RWPE2 (cell line): ENCODE measurements at regions not wholly inside any gene's neighbourhood (a gene's known extent, or its start where the extent isn't known, plus 50 kb on each side); places are given as distances from the start of the nearest gene placed in this dataset.

Experiments used
- ATAC-seq: fragments of 200-7000 bp; cut with Tn5 transposase; 3 replicates; pipeline ENCODE4 v1.9.1; 2021; ENCODE audit warnings: low read depth
- DNase-seq: peaks from one replicate; pipeline ENCODE4 v3.0.0-alpha.2; 2020; ENCODE audit warnings: low spot score
- H3K27ac ChIP-seq: fragments of 450-650 bp; 2 replicates; pipeline ENCODE4 v1.5.1; 2017; ENCODE audit warnings: mild to moderate bottlenecking; ENCODE audit not compliant: poor library complexity, severe bottlenecking
- H3K27me3 ChIP-seq: fragments of 250-450 bp; sonication (Bioruptor Pico); 2 replicates; pipeline ENCODE4 v1.5.1; 2021; ENCODE audit warnings: mild to moderate bottlenecking, moderate library complexity; ENCODE audit not compliant: insufficient read depth, poor library complexity, severe bottlenecking
- H3K36me3 ChIP-seq: fragments of 250-450 bp; sonication (Bioruptor Pico); 2 replicates; pipeline ENCODE4 v1.5.1; 2020; ENCODE audit warnings: low read depth, mild to moderate bottlenecking, moderate library complexity
- H3K4me1 ChIP-seq: fragments of 250-450 bp; sonication (Bioruptor Pico); 2 replicates; pipeline ENCODE4 v1.5.1; 2021; ENCODE audit warnings: mild to moderate bottlenecking, moderate library complexity; ENCODE audit not compliant: insufficient read depth, poor library complexity, severe bottlenecking
- H3K4me3 ChIP-seq: fragments of 250-450 bp; sonication (Bioruptor Pico); 2 replicates; pipeline ENCODE4 v1.5.1; 2021; ENCODE audit warnings: mild to moderate bottlenecking, moderate library complexity; ENCODE audit not compliant: severe bottlenecking
- H3K9me3 ChIP-seq: fragments of 250-450 bp; sonication (Bioruptor Pico); 2 replicates; pipeline ENCODE4 v1.5.1; 2021; ENCODE audit warnings: mild to moderate bottlenecking, moderate library complexity; ENCODE audit not compliant: severe bottlenecking
- CTCF ChIP-seq: fragments of 450-650 bp; IDR thresholded peaks from one replicate; pipeline ENCODE4 v1.5.1; 2017; ENCODE audit warnings: mild to moderate bottlenecking, moderate library complexity; ENCODE audit not compliant: poor library complexity, severe bottlenecking

- Histone ChIP-seq H3K27me3 (no peaks in the 10 kb centered on the region), H3K36me3 (no peaks in the 10 kb centered on the region), H3K4me3 (no peak overlapping the region), H3K9me3 (no peaks in the 10 kb centered on the region), H3K27ac (no peak overlapping the region), H3K4me1 (no peaks in the 10 kb centered on the region)
- no peak for TF ChIP-seq CTCF
- DNase-seq (no peak), ATAC-seq (no peak)
Measured at GRCh38 chr12:92008345-92008744, 137.3 kb downstream of the BTG1 start.

GRCh38 chr12:92007787-92008186 is 137.9 kb downstream of the BTG1 start:
- Histone ChIP-seq H3K27me3 (no peaks in the 10 kb centered on the region), H3K4me1 (no peaks in the 10 kb centered on the region), H3K4me3 (no peak overlapping the region), H3K27ac (no peak overlapping the region), H3K9me3 (no peaks in the 10 kb centered on the region), H3K36me3 (no peaks in the 10 kb centered on the region)
- TF ChIP-seq CTCF, result no peak
- no peak for ATAC-seq
- no peak for DNase-seq

DNA sequence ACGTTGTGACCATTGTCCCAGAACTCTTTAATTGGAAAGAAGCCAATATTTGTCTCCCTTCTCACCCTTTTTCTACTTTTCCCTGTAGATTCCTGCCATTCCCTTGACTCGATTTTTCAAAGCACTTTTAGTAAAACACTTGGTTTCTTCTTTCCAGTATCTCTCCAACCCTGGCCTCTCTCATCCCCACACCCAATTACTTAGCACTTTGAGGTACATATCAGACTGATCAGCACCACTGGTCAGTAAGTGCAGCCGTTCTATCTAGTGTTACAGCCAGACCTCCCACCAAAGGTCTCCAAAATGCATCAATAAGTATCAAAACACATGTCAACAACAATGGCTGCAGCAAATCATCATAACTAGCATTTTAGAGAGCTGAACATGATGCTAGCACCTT is 141.9 kb downstream of the BTG1 start:
- Histone ChIP-seq H3K27me3 (no peaks in the 10 kb centered on the region), H3K9me3 (no peaks in the 10 kb centered on the region), H3K4me1 (no peaks in the 10 kb centered on the region), H3K36me3 (no peaks in the 10 kb centered on the region), H3K27ac (no peak overlapping the region), H3K4me3 (no peak overlapping the region)
- no peak for ATAC-seq
- no peak for TF ChIP-seq CTCF
- DNase-seq, result no peak

GRCh38 chr12:92002673-92003382 is 142.8 kb downstream of the BTG1 start:
- Histone ChIP-seq H3K4me3 (no peak overlapping the region), H3K9me3 (no peaks in the 10 kb centered on the region), H3K4me1 (no peaks in the 10 kb centered on the region), H3K27me3 (no peaks in the 10 kb centered on the region), H3K36me3 (no peaks in the 10 kb centered on the region), H3K27ac (no peak overlapping the region)
- DNase-seq (no peak), ATAC-seq (no peak)
- TF ChIP-seq CTCF, result no peak

GRCh38 chr12:92002195-92002649 is 143.4 kb downstream of the BTG1 start:
- no peaks in the 10 kb centered on the region for H3K36me3 ChIP-seq
- DNase-seq (no peak), ATAC-seq (no peak)
- H3K4me1 ChIP-seq, result no peaks in the 10 kb centered on the region
- no peaks in the 10 kb centered on the region for H3K9me3 ChIP-seq
- TF ChIP-seq CTCF, result no peak
- no peaks in the 10 kb centered on the region for H3K27me3 ChIP-seq
- H3K4me3 ChIP-seq, result no peak overlapping the region
- no peak overlapping the region for H3K27ac ChIP-seq
